Gastrocnemius medialis (tissue), 4 donors: ENCODE measurements at regions not wholly inside any gene's neighbourhood (a gene's known extent, or its start where the extent isn't known, plus 50 kb on each side); places are given as distances from the start of the nearest gene placed in this dataset.

Experiments
- ATAC-seq, 2 donors: fragments of 150-250 bp; one replicate each; pipeline ENCODE4 v1.9.1; 2016
- DNase-seq, 2 donors: peaks; one replicate each; pipeline ENCODE4 v3.0.0-alpha.2; 2019
- H3K27ac ChIP-seq, 4 donors: fragments of 200-600 bp; sonication (generic); 1 replicate in 1 of 4; 2 replicates in 3 of 4; pipeline ENCODE4 v1.5.1; 2016 to 2018; ENCODE audit warnings: mild to moderate bottlenecking in 2 of 4, moderate library complexity in 1 of 4
- H3K27me3 ChIP-seq, 3 donors: fragments of 200-600 bp; sonication (generic) in 2 of 3; 1 replicate in 1 of 3; 2 replicates in 2 of 3; pipeline versions ENCODE4 v1.5.1 to v1.6.0; 2016 to 2019; ENCODE audit warnings: mild to moderate bottlenecking in 1 of 3, moderate library complexity in 1 of 3
- H3K36me3 ChIP-seq, 2 donors: fragments of 200-600 bp; sonication (generic) in 1 of 2; one replicate each; pipeline ENCODE4 v1.5.1; 2017 to 2018
- H3K4me1 ChIP-seq, 2 donors: fragments of 200-600 bp; sonication (generic) in 1 of 2; one replicate each; pipeline ENCODE4 v1.5.1; 2016 to 2017; ENCODE audit warnings: mild to moderate bottlenecking in 2 of 2
- H3K4me3 ChIP-seq, 4 donors: fragments of 200-600 bp; sonication (generic) in 3 of 4; 1 replicate in 1 of 4; 2 replicates in 3 of 4; pipeline ENCODE4 v1.5.1; 2016 to 2019; ENCODE audit warnings: mild to moderate bottlenecking in 2 of 4
- H3K9me3 ChIP-seq, 3 donors: fragments of 200-600 bp; sonication (generic) in 2 of 3; 1 replicate in 1 of 3; 2 replicates in 2 of 3; pipeline ENCODE4 v1.5.1; 2016 to 2019
- POLR2A ChIP-seq, 2 donors: fragments of 450-650 bp; IDR thresholded peaks; one replicate each; pipeline ENCODE4 v1.6.1; 2017; ENCODE audit warnings: antibody characterized with exemption in 2 of 2, mild to moderate bottlenecking in 2 of 2, moderate library complexity in 2 of 2
- in situ Hi-C, 4 donors: fragments of 200-750 bp; cut with MboI; loops; one replicate each; pipeline versions ENCODE4 v1.15.0 to v1.8.0; 2017; ENCODE audit warnings: low sequenced_read_pairs in 4 of 4
- intact Hi-C: fragments of 100-400 bp; cut with DNase I; formaldehyde crosslinking; loops from one replicate; pipeline ENCODE4 v1.15.1; 2023; ENCODE audit warnings: low total_unique reads
- TF ChIP-seq, protein P1 (sequence below), 5 experiments: fragments of 450-650 bp in 3 of 5; fragments of 200-600 bp in 2 of 5; sonication (generic) in 2 of 5; IDR thresholded peaks in 4 of 5; conservative IDR thresholded peaks in 1 of 5; 1 replicate in 4 of 5; 2 replicates in 1 of 5; pipeline ENCODE4 v1.5.1; 2016 to 2019; ENCODE audit warnings: antibody characterized with exemption in 5 of 5, mild to moderate bottlenecking in 3 of 5, moderate library complexity in 3 of 5

DNA sequence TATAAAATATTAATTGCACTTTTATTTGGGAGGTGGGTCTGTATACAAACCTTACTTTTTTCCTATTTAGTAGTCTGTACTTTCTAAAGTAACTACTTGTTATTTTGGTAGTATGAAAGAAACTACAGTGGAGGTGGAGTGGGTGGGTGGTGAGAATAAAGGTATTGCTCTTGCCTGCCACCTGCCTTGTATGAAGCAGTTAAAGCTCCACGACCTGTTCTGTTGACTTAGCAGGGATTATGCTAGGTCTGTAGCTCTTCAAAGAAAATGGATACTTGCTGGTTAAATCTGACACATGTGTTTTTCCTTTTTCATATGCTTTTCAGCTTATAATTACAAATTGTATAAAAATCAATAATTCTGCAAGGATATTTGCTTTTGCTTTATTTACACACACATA is 111.9 kb downstream of the EHF start:
- H3K27ac ChIP-seq: no peak overlapping the region
- in situ Hi-C loops: no loop called here
- no peaks in the 10 kb centered on the region for H3K9me3 ChIP-seq
- no peak overlapping the region for H3K4me3 ChIP-seq
- no peak for DNase-seq
- H3K27me3 ChIP-seq: no peaks in the 10 kb centered on the region
- ATAC-seq: no peak
- H3K4me1 ChIP-seq: no peaks in the 10 kb centered on the region
- intact Hi-C loops: no loop called here
- H3K36me3 ChIP-seq: no peaks in the 10 kb centered on the region
- TF ChIP-seq POLR2A (IDR thresholded peaks at IDR 0.05): no peak
- TF ChIP-seq, protein P1, sequence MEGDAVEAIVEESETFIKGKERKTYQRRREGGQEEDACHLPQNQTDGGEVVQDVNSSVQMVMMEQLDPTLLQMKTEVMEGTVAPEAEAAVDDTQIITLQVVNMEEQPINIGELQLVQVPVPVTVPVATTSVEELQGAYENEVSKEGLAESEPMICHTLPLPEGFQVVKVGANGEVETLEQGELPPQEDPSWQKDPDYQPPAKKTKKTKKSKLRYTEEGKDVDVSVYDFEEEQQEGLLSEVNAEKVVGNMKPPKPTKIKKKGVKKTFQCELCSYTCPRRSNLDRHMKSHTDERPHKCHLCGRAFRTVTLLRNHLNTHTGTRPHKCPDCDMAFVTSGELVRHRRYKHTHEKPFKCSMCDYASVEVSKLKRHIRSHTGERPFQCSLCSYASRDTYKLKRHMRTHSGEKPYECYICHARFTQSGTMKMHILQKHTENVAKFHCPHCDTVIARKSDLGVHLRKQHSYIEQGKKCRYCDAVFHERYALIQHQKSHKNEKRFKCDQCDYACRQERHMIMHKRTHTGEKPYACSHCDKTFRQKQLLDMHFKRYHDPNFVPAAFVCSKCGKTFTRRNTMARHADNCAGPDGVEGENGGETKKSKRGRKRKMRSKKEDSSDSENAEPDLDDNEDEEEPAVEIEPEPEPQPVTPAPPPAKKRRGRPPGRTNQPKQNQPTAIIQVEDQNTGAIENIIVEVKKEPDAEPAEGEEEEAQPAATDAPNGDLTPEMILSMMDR (IDR thresholded peaks at IDR 0.05 in 4 of 5, conservative IDR thresholded peaks at IDR 0.05 in 1 of 5): no peak

DNA sequence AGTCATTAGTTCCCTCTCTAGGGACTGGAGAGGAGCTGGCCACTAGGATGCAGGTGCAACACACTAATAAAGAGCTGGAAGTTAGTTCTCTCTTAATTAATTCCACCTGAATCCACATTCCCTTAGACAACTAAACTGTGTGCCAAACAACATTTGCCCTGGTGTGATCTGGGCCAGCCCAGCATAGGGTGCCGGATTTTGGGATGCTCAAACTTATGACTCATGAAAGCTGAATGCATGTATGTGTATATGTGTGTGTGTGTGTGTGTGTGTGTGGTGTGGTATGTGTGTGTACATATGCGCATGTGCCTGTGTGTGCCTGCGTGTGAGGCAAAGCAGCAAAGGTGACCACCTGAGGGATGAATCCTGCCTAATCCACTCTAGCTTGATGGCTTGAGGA is 110.7 kb downstream of the EHF start:
- no peak for ATAC-seq
- H3K4me3 ChIP-seq: no peak overlapping the region
- no peaks in the 10 kb centered on the region for H3K36me3 ChIP-seq
- H3K9me3 ChIP-seq: no peaks in the 10 kb centered on the region
- TF ChIP-seq POLR2A (IDR thresholded peaks at IDR 0.05): no peak
- TF ChIP-seq, protein P1 (IDR thresholded peaks at IDR 0.05 in 4 of 5, conservative IDR thresholded peaks at IDR 0.05 in 1 of 5): no peak
- no peaks in the 10 kb centered on the region for H3K27me3 ChIP-seq
- in situ Hi-C loops: no loop called here
- DNase-seq: no peak
- H3K27ac ChIP-seq: no peak overlapping the region
- intact Hi-C loops: no loop called here
- no peaks in the 10 kb centered on the region for H3K4me1 ChIP-seq

DNA sequence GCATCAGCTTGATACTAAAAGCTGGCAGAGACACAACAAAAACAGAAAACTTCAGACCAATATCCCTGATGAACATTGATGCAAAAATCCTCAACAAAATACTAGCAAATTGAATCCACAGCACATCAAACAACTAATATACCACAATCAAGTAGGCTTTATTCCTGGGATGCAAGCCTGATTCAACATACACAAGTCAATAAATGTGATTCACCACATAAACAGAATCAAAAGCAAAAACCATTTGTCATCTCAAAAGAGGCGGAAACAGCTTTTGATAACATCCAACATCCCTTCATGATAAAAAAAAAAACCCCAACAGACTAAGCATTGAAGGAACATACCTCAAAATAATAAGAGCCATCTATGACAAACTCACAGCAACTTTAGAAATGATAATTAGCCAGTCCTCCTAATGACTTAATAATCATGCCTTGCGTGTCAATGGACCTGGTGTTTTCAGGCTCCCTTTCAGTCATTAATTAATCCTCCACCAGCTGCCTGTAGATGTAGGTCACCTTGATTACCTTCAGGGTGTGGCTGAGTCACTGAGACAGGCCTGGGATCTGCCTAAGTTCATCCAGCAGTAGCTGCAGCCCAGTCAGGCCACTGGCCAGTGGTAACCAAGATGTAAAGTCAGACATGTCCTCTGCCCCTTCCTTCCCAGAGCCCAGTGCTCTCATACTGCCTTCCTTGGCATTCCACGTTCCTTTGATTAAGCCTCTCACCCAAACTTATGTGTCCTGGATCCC is 109.8 kb downstream of the EHF start:
- Histone ChIP-seq H3K27me3 (no peaks in the 10 kb centered on the region), H3K36me3 (no peaks in the 10 kb centered on the region), H3K9me3 (no peaks in the 10 kb centered on the region), H3K4me3 (no peak overlapping the region), H3K4me1 (no peaks in the 10 kb centered on the region), H3K27ac (no peak overlapping the region)
- no peak for TF ChIP-seq POLR2A (IDR thresholded peaks at IDR 0.05)
- TF ChIP-seq, protein P1 (IDR thresholded peaks at IDR 0.05 in 4 of 5, conservative IDR thresholded peaks at IDR 0.05 in 1 of 5): no peak
- DNase-seq (no peak), ATAC-seq (no peak)
- intact Hi-C loops (no loop called here), in situ Hi-C loops (no loop called here)

DNA sequence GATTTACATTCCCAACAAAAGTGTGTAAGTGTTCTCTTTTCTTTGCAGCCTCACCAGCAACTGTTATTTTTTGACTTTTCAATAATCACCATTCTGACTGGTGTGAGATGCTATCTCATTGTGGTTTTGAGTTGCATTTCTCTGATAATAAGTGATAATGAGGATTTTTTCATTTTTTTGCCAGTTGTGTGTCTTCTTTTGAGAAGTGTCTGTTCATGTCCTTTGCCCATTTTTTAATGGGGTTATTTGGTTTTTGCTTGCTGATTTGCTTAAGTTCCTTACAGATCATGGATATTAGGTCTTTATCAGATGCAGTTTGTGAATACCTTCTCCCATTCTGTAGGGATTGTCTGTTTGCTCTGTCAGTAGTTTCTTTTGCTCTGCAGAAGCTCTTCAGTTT is 107.7 kb downstream of the EHF start:
- Histone ChIP-seq H3K4me3 (no peak overlapping the region), H3K4me1 (no peaks in the 10 kb centered on the region), H3K36me3 (no peaks in the 10 kb centered on the region), H3K9me3 (no peaks in the 10 kb centered on the region), H3K27ac (no peak overlapping the region), H3K27me3 (no peaks in the 10 kb centered on the region)
- ATAC-seq (no peak), DNase-seq (no peak)
- in situ Hi-C loops (no loop called here), intact Hi-C loops (no loop called here)
- TF ChIP-seq, protein P1 (IDR thresholded peaks at IDR 0.05 in 4 of 5, conservative IDR thresholded peaks at IDR 0.05 in 1 of 5): no peak
- no peak for TF ChIP-seq POLR2A (IDR thresholded peaks at IDR 0.05)
